IPS-20b (cell line): ENCODE measurements at regions not wholly inside any gene's neighbourhood (a gene's known extent, or its start where the extent isn't known, plus 50 kb on each side); places are given as distances from the start of the nearest gene placed in this dataset.

ENCODE experiments used
- H3K27ac ChIP-seq: one replicate; pipeline ENCODE4 v1.5.1; 2013; ENCODE audit warnings: low read length
- H3K27me3 ChIP-seq: 2 replicates; pipeline ENCODE4 v1.6.1; 2013; ENCODE audit warnings: mild to moderate bottlenecking, low read length, inconsistent platforms; ENCODE audit not compliant: insufficient read depth
- H3K36me3 ChIP-seq: 2 replicates; pipeline ENCODE4 v1.6.1; 2013; ENCODE audit warnings: low read depth, mild to moderate bottlenecking, inconsistent platforms, low read length, moderate library complexity; ENCODE audit not compliant: insufficient read depth
- H3K4me1 ChIP-seq: 2 replicates; pipeline ENCODE4 v1.6.1; 2013; ENCODE audit warnings: mild to moderate bottlenecking, control low read depth, inconsistent platforms, low read length, moderate library complexity; ENCODE audit not compliant: insufficient read depth
- H3K4me3 ChIP-seq: 2 replicates; pipeline ENCODE4 v1.5.1; 2013; ENCODE audit warnings: mild to moderate bottlenecking, low read length, inconsistent platforms
- H3K9ac ChIP-seq: 2 replicates; pipeline ENCODE4 v1.6.1; 2013; ENCODE audit warnings: low read depth, mild to moderate bottlenecking, inconsistent platforms, low read length, moderate library complexity
- H3K9me3 ChIP-seq: 2 replicates; pipeline ENCODE4 v1.6.1; 2013; ENCODE audit warnings: mild to moderate bottlenecking, low read depth, low read length, inconsistent platforms; ENCODE audit not compliant: insufficient read depth

GRCh38 chr1:17933971-17934370 lies 173.6 kb upstream of the IGSF21 start:
- Histone ChIP-seq H3K9me3 (no peaks in the 10 kb centered on the region), H3K36me3 (no peaks in the 10 kb centered on the region), H3K9ac (no peak overlapping the region), H3K4me1 (no peaks in the 10 kb centered on the region), H3K27me3 (peaks cover 8% of the 10 kb centered on the region), H3K27ac (no peak overlapping the region), H3K4me3 (no peak overlapping the region)

DNA sequence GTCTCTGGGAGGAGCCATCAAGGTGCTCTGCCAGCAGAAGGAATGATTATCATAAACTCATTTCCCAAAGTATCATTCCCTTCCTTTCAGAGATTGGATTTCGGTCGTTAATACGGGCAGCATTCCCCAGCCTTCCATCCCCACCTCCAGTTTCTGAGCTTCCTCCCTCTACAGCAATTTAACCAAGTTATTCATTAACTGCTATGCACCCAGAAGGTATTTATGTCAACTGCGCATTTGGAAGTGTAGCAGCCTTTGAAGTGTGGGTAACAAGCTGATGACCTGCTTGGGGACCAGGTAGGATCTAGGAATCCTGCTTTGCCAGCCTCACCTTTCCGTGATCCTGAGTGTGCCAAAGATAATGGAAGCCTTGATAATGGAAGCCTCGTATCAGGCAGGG lies 172.4 kb upstream of the IGSF21 start:
- Histone ChIP-seq H3K4me3 (no peak overlapping the region), H3K36me3 (no peaks in the 10 kb centered on the region), H3K4me1 (no peaks in the 10 kb centered on the region), H3K27me3 (peaks cover 8% of the 10 kb centered on the region), H3K9me3 (no peaks in the 10 kb centered on the region), H3K27ac (no peak overlapping the region), H3K9ac (no peak overlapping the region)

DNA sequence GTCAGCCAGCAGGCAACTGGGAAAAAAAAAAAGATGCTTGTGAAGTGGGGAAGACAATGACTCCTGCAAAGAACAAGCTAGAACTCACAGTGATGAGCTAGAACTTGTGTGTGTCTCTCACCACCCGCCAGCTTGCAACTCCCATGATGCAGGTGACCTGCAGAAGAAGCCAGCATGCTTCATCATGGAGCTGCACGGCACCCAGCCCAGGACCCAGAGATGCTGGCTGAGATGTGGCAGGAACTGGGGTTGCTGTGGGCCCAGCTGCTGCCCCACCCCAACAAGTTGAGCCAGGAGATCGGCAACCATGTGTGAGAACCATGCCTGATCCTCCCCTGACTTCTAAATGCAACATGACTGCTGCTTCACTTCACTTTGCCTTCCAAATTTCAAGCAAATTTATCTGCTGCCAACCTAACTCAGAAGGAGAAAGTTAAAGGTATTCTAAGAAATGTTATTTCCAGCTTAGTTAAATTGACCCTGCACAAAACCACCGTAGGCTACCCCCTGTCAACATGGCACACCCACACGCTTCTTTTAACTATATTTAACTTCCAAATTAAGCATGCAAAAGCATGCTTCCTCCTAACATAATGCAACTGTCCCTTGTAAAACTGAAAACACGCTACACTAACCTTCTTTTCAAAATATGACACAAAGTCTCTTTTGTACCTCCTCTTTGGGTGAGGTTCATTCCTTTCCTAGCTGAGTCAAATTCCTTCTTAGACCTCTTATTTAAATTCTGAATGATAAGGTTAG lies 166.0 kb upstream of the IGSF21 start:
- Histone ChIP-seq H3K27ac (no peak overlapping the region), H3K9me3 (no peaks in the 10 kb centered on the region), H3K4me1 (no peaks in the 10 kb centered on the region), H3K4me3 (no peak overlapping the region), H3K27me3 (peaks cover 8% of the 10 kb centered on the region), H3K36me3 (no peaks in the 10 kb centered on the region), H3K9ac (no peak overlapping the region)

DNA sequence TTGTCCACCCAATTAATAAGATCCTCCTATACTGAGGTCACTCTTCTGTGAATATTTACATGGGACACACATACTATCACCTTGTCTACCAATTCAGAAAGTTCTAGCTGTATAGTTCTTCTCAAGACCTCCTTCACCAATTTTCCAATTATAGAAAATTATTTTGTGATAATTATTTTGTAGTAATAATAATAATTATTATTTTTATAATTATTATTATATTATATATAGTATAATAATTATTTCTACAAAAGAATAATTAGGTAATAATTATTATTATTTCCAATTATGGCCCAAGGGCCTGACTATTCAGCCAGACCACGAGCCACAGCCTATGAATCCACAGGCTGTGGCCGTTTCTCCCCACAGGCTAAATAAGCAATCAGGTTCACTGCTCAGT lies 164.1 kb upstream of the IGSF21 start:
- no peak overlapping the region for H3K27ac ChIP-seq
- H3K9ac ChIP-seq: no peak overlapping the region
- no peaks in the 10 kb centered on the region for H3K36me3 ChIP-seq
- H3K9me3 ChIP-seq: no peaks in the 10 kb centered on the region
- H3K27me3 ChIP-seq: peaks cover 2% of the 10 kb centered on the region; the same call in 1 of the 2 replicates
- H3K4me3 ChIP-seq: no peak overlapping the region
- H3K4me1 ChIP-seq: no peaks in the 10 kb centered on the region

DNA sequence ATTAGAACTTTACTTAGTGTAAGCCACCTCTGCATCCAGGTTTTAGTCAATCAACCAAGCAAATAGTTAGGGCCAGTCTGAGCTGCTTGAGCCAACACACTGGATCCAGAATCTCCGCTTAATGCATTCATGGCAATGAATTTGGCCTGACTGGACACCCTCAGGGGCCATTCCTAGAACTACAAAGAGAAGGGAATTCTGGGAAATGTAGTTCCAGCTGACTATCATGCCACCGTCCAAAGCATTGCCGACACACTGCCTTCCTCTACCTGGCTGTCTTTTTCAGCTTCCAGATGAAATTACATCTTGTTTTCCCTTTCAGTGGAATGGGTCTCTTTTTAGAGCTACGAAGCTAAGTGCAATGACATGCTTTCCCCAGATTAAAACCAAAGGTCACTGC lies 163.0 kb upstream of the IGSF21 start:
- no peak overlapping the region for H3K27ac ChIP-seq
- no peaks in the 10 kb centered on the region for H3K27me3 ChIP-seq
- no peaks in the 10 kb centered on the region for H3K9me3 ChIP-seq
- no peak overlapping the region for H3K4me3 ChIP-seq
- no peaks in the 10 kb centered on the region; the same call in 1 of the 2 replicates for H3K4me1 ChIP-seq
- H3K36me3 ChIP-seq: no peaks in the 10 kb centered on the region
- no peak overlapping the region for H3K9ac ChIP-seq

- Histone ChIP-seq H3K9ac (no peak overlapping the region), H3K9me3 (no peaks in the 10 kb centered on the region), H3K27me3 (no peaks in the 10 kb centered on the region), H3K27ac (no peak overlapping the region), H3K4me3 (no peak overlapping the region), H3K36me3 (no peaks in the 10 kb centered on the region), H3K4me1 (no peaks in the 10 kb centered on the region; the same call in 1 of the 2 replicates)
These were observed 161.2 kb upstream of the IGSF21 start for GRCh38 chr1:17946434-17946833.

- no peaks in the 10 kb centered on the region for H3K27me3 ChIP-seq
- no peaks in the 10 kb centered on the region for H3K36me3 ChIP-seq
- H3K27ac ChIP-seq: no peak overlapping the region
- no peak overlapping the region for H3K4me3 ChIP-seq
- no peaks in the 10 kb centered on the region; the same call in 1 of the 2 replicates for H3K4me1 ChIP-seq
- H3K9me3 ChIP-seq: no peaks in the 10 kb centered on the region
- H3K9ac ChIP-seq: no peak overlapping the region
These were observed 159.0 kb upstream of the IGSF21 start for GRCh38 chr1:17948594-17948993.

DNA sequence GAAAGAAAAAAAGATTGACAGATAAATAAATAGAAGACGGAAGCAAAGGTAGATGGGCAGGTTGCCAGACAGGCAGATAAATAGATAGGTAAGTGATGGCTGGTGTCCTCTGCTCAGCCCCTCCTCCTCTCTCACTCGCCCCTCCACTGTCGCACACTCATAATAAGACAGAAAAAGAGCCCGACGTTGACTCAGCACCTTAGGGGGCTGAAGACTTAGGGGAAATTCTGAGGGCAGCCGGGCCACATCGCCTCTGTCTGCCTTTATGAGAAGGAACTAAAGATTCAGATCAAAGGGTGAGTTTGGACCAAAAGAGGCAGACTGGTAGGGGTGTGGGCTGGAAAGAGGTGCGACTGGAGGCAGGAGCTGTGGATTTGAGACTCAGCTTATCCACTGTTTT lies 158.1 kb upstream of the IGSF21 start:
- H3K27me3 ChIP-seq: no peaks in the 10 kb centered on the region
- no peak overlapping the region for H3K27ac ChIP-seq
- H3K9me3 ChIP-seq: no peaks in the 10 kb centered on the region
- no peak overlapping the region for H3K4me3 ChIP-seq
- no peak overlapping the region for H3K9ac ChIP-seq
- H3K4me1 ChIP-seq: no peaks in the 10 kb centered on the region; the same call in 1 of the 2 replicates
- H3K36me3 ChIP-seq: no peaks in the 10 kb centered on the region

GRCh38 chr1:17950728-17951127 lies 156.9 kb upstream of the IGSF21 start:
- Histone ChIP-seq H3K36me3 (no peaks in the 10 kb centered on the region), H3K27me3 (no peaks in the 10 kb centered on the region), H3K9ac (no peak overlapping the region), H3K27ac (no peak overlapping the region), H3K9me3 (no peaks in the 10 kb centered on the region), H3K4me3 (no peak overlapping the region), H3K4me1 (no peaks in the 10 kb centered on the region; the same call in 1 of the 2 replicates)

- H3K27me3 ChIP-seq: no peaks in the 10 kb centered on the region
- no peaks in the 10 kb centered on the region for H3K36me3 ChIP-seq
- H3K27ac ChIP-seq: no peak overlapping the region
- no peak overlapping the region for H3K9ac ChIP-seq
- H3K4me1 ChIP-seq: no peaks in the 10 kb centered on the region; the same call in 1 of the 2 replicates
- no peaks in the 10 kb centered on the region for H3K9me3 ChIP-seq
- H3K4me3 ChIP-seq: no peak overlapping the region
These were observed 155.1 kb upstream of the IGSF21 start for GRCh38 chr1:17952506-17952905.

DNA sequence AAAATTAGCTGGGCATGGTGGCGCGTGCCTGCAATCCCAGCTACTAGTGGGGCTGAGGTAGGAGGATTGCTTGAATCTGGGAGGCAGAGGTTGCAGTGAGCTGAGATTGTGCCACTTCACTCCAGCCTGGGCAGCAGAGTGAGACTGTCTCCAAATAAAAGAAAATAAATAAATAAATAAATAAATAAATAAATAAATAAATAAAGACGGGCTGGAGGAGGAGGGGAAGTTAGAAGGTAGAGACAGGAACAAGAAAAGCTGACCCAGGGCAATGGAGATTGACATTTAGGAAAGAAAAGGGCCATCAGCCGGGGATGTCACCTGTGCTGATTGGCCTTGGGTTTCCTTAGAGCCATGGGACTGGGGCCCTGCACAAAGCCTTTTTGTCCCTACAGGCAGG lies 153.7 kb upstream of the IGSF21 start:
- Histone ChIP-seq H3K36me3 (no peaks in the 10 kb centered on the region), H3K4me1 (peaks cover 12% of the 10 kb centered on the region), H3K9ac (no peak overlapping the region), H3K27me3 (no peaks in the 10 kb centered on the region), H3K4me3 (no peak overlapping the region), H3K9me3 (no peaks in the 10 kb centered on the region), H3K27ac (no peak overlapping the region)
